MM.1S (cell line): ENCODE measurements at regions not wholly inside any gene's neighbourhood (a gene's known extent, or its start where the extent isn't known, plus 50 kb on each side); places are given as distances from the start of the nearest gene placed in this dataset.

Experiments used
- DNase-seq: peaks from one replicate; pipeline ENCODE4 v3.0.0-alpha.2; 2015
- H2AFZ ChIP-seq: fragments of 300-600 bp; sonication (generic); 2 replicates; pipeline ENCODE4 v1.6.0; 2016; ENCODE audit warnings: antibody characterized with exemption, low read length
- H3F3A ChIP-seq: fragments of 300-600 bp; sonication (generic); 2 replicates; pipeline ENCODE4 v1.6.1; 2016; ENCODE audit warnings: mild to moderate bottlenecking, antibody characterized with exemption, low read length, moderate library complexity, mixed read lengths; ENCODE audit not compliant: insufficient read depth
- H3K27ac ChIP-seq: fragments of 300-600 bp; sonication (generic); 2 replicates; pipeline ENCODE4 v1.5.1; 2016; ENCODE audit warnings: mild to moderate bottlenecking, low read length
- H3K27me3 ChIP-seq: fragments of 300-600 bp; sonication (generic); replicated peaks from 2 replicates; pipeline ENCODE4 v1.6.0; 2016; ENCODE audit warnings: low read length; ENCODE audit not compliant: insufficient read depth
- H3K36me3 ChIP-seq: fragments of 300-600 bp; sonication (generic); replicated peaks from 2 replicates; pipeline ENCODE4 v1.6.1; 2016; ENCODE audit warnings: mild to moderate bottlenecking, low read length, mixed read lengths; ENCODE audit not compliant: insufficient read depth
- H3K4me1 ChIP-seq: fragments of 300-600 bp; sonication (generic); 2 replicates; pipeline ENCODE4 v1.6.1; 2016; ENCODE audit warnings: low read length, mixed read lengths
- H3K4me2 ChIP-seq: fragments of 300-600 bp; sonication (generic); 2 replicates; pipeline ENCODE4 v1.6.0; 2016; ENCODE audit warnings: low read depth, low read length
- H3K4me3 ChIP-seq: fragments of 300-600 bp; sonication (generic); 2 replicates; pipeline ENCODE4 v1.5.1; 2016; ENCODE audit warnings: low read length, mixed read lengths
- H3K79me2 ChIP-seq: fragments of 300-600 bp; sonication (generic); 2 replicates; pipeline ENCODE4 v1.6.1; 2016; ENCODE audit warnings: mixed run types, low read length, mixed read lengths
- H3K9ac ChIP-seq: fragments of 300-600 bp; sonication (generic); 2 replicates; pipeline ENCODE4 v1.6.1; 2016; ENCODE audit warnings: low read length, mixed read lengths
- H3K9me2 ChIP-seq: fragments of 300-600 bp; sonication (generic); replicated peaks from 2 replicates; pipeline ENCODE4 v1.6.1; 2016; ENCODE audit warnings: mild to moderate bottlenecking, low read length, mixed read lengths; ENCODE audit not compliant: insufficient read depth
- H3K9me3 ChIP-seq: fragments of 300-600 bp; sonication (generic); replicated peaks from 2 replicates; pipeline ENCODE4 v1.6.1; 2016; ENCODE audit warnings: mild to moderate bottlenecking, low read length, mixed read lengths; ENCODE audit not compliant: insufficient read depth
- H4K20me1 ChIP-seq: fragments of 300-600 bp; sonication (generic); 2 replicates; pipeline ENCODE4 v1.6.1; 2016; ENCODE audit warnings: mild to moderate bottlenecking, low read length, moderate library complexity, mixed read lengths; ENCODE audit not compliant: insufficient read depth
- EZH2 ChIP-seq: fragments of 300-600 bp; sonication (generic); optimal IDR thresholded peaks from 2 replicates; pipeline ENCODE3; 2017; ENCODE audit warnings: low read depth, mild to moderate bottlenecking, antibody characterized with exemption, low read length, mixed read lengths
- EZH2phosphoT487 ChIP-seq: fragments of 300-600 bp; sonication (generic); IDR thresholded peaks from 2 replicates; pipeline ENCODE4 v1.6.1; 2018; ENCODE audit warnings: antibody characterized with exemption, low read length
- TF ChIP-seq, protein P1 (sequence below): fragments of 300-600 bp; sonication (generic); IDR thresholded peaks from 2 replicates; pipeline ENCODE4 v1.5.1; 2016; ENCODE audit warnings: antibody characterized with exemption, low read length, mixed read lengths

GRCh38 chr15:92714077-92714476 lies 58.5 kb upstream of the FAM174B start:
- Histone ChIP-seq H2AFZ (peak overlapping the region; percentile 93), H3K79me2 (no peaks in the 10 kb centered on the region), H3K4me3 (peak overlapping the region; percentile 73), H3K4me2 (peak overlapping the region; percentile 98), H3K9me3 (no peaks in the 10 kb centered on the region), H4K20me1 (no peaks in the 10 kb centered on the region), H3K27ac (no peak overlapping the region), H3F3A (no peaks in the 10 kb centered on the region), H3K27me3 (no peaks in the 10 kb centered on the region), H3K36me3 (no peaks in the 10 kb centered on the region), H3K9me2 (no peaks in the 10 kb centered on the region), H3K4me1 (no peaks in the 10 kb centered on the region), H3K9ac (peak overlapping the region; percentile 42; the same call in 1 of the 2 replicates)
- no peak for DNase-seq
- TF ChIP-seq, protein P1, sequence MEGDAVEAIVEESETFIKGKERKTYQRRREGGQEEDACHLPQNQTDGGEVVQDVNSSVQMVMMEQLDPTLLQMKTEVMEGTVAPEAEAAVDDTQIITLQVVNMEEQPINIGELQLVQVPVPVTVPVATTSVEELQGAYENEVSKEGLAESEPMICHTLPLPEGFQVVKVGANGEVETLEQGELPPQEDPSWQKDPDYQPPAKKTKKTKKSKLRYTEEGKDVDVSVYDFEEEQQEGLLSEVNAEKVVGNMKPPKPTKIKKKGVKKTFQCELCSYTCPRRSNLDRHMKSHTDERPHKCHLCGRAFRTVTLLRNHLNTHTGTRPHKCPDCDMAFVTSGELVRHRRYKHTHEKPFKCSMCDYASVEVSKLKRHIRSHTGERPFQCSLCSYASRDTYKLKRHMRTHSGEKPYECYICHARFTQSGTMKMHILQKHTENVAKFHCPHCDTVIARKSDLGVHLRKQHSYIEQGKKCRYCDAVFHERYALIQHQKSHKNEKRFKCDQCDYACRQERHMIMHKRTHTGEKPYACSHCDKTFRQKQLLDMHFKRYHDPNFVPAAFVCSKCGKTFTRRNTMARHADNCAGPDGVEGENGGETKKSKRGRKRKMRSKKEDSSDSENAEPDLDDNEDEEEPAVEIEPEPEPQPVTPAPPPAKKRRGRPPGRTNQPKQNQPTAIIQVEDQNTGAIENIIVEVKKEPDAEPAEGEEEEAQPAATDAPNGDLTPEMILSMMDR, result no peak
- TF ChIP-seq EZH2 (no peak), EZH2phosphoT487 (no peak)

GRCh38 chr15:92714477-92715401 lies 59.2 kb upstream of the FAM174B start:
- Histone ChIP-seq H3K27me3 (no peaks in the 10 kb centered on the region), H3K79me2 (no peaks in the 10 kb centered on the region), H3K4me1 (no peaks in the 10 kb centered on the region), H4K20me1 (no peaks in the 10 kb centered on the region), H3F3A (no peaks in the 10 kb centered on the region), H3K36me3 (no peaks in the 10 kb centered on the region), H3K27ac (no peak overlapping the region), H3K4me3 (peak overlapping the region; percentile 73), H2AFZ (peak overlapping the region; percentile 93), H3K9me2 (no peaks in the 10 kb centered on the region), H3K9ac (peak overlapping the region; percentile 42; the same call in 1 of the 2 replicates), H3K9me3 (no peaks in the 10 kb centered on the region), H3K4me2 (peak overlapping the region; percentile 98)
- TF ChIP-seq EZH2, result no peak
- TF ChIP-seq, protein P1, result peak; percentile 92
- no peak for TF ChIP-seq EZH2phosphoT487
- DNase-seq, result peak; percentile 76

DNA sequence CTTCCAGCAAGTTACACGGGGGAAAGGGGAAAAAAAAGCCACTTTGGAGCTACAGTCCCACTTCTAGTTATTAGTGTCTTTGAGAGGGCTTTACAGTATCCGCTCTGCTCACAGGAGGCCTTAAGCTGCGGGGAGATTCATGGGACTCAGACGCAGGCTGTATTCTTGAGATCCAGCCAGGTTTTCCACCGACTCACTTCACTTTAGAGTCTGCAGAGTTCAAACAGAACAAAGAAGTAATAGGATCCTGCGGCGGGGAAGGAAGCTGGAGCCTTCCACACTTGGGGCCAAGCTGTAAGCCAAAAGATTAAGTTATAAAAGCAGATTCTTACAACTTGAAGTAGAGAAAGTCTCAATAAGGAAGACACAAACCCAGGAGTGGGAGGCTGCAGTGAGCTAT lies 60.2 kb upstream of the FAM174B start:
- H3K4me2 ChIP-seq, result no peak overlapping the region
- no peak overlapping the region for H2AFZ ChIP-seq
- no peaks in the 10 kb centered on the region for H3K4me1 ChIP-seq
- no peaks in the 10 kb centered on the region for H3K9me2 ChIP-seq
- no peaks in the 10 kb centered on the region for H3K9me3 ChIP-seq
- no peak for DNase-seq
- H3K79me2 ChIP-seq, result no peaks in the 10 kb centered on the region
- H3K27ac ChIP-seq, result no peak overlapping the region
- H3K4me3 ChIP-seq, result no peak overlapping the region
- no peaks in the 10 kb centered on the region for H3K36me3 ChIP-seq
- no peak overlapping the region for H3K9ac ChIP-seq
- no peaks in the 10 kb centered on the region for H4K20me1 ChIP-seq
- TF ChIP-seq EZH2phosphoT487 (no peak), EZH2 (no peak)
- TF ChIP-seq, protein P1, result no peak
- no peaks in the 10 kb centered on the region for H3K27me3 ChIP-seq
- H3F3A ChIP-seq, result no peaks in the 10 kb centered on the region
